ENCODE measurements at regions not wholly inside any gene's neighbourhood (a gene's known extent, or its start where the extent isn't known, plus 50 kb on each side); places are given as distances from the start of the nearest gene placed in this dataset.

- TF ChIP-seq POLR2AphosphoS5 (IDR thresholded peaks at IDR 0.05): no peak
- no peak for TF ChIP-seq POLR2A (IDR thresholded peaks at IDR 0.05)
- no peak for TF ChIP-seq CTCF (IDR thresholded peaks at IDR 0.05 in 8 of 11, conservative IDR thresholded peaks at IDR 0.05 in 3 of 11)
- intact Hi-C loops (cut with DNase I; ENCODE audit: low total_unique reads): no loop called here
Measured at GRCh38 chr5:110844251-110844650, 105.4 kb downstream of the SLC25A46 start.

GRCh38 chr5:110846398-110847001, 107.7 kb downstream of the SLC25A46 start:
- WGBS, 5 donors: 79 to 89% (median 86%) methylated on average over 4 of the region's 4 CpGs
- no peak for TF ChIP-seq POLR2A (IDR thresholded peaks at IDR 0.05)

More at GRCh38 chr5:110844251-110844650, 105.4 kb downstream of the SLC25A46 start:
- no peaks in the 10 kb centered on the region for H3K36me3 ChIP-seq
- no peaks in the 10 kb centered on the region for H3K27me3 ChIP-seq (replicated peaks in 1 of 7)
- H3K9me3 ChIP-seq: peaks cover 0 to 13% (median 8%) of the 10 kb centered on the region in 8 donors
- H3K4me3 ChIP-seq: no peak overlapping the region
- H3K27ac ChIP-seq: no peak overlapping the region
- no peaks in the 10 kb centered on the region for H3K4me1 ChIP-seq
- no peak for DNase-seq

GRCh38 chr5:110851357-110851756, 112.5 kb downstream of the SLC25A46 start:
- intact Hi-C loops (cut with DNase I; ENCODE audit: low total_unique reads): no loop called here
- WGBS, 5 donors: 60 to 75% (median 71%) methylated on average over 1 of the region's 1 CpG
- TF ChIP-seq POLR2AphosphoS5 (IDR thresholded peaks at IDR 0.05): no peak
- no peak for TF ChIP-seq CTCF (IDR thresholded peaks at IDR 0.05 in 8 of 11, conservative IDR thresholded peaks at IDR 0.05 in 3 of 11)
- no peak for TF ChIP-seq POLR2A (IDR thresholded peaks at IDR 0.05)

More at GRCh38 chr5:110846398-110847001, 107.7 kb downstream of the SLC25A46 start:
- DNase-seq: no peak
- no peaks in the 10 kb centered on the region for H3K36me3 ChIP-seq
- peaks cover 0 to 17% (median 10%) of the 10 kb centered on the region in 8 donors for H3K9me3 ChIP-seq
- no peaks in the 10 kb centered on the region for H3K27me3 ChIP-seq (replicated peaks in 1 of 7)
- H3K4me3 ChIP-seq: no peak overlapping the region
- no peak overlapping the region for H3K27ac ChIP-seq
- no peaks in the 10 kb centered on the region for H3K4me1 ChIP-seq
- intact Hi-C loops (cut with DNase I; ENCODE audit: low total_unique reads): no loop called here

GRCh38 chr5:110852053-110852452, 113.2 kb downstream of the SLC25A46 start:
- no peaks in the 10 kb centered on the region for H3K36me3 ChIP-seq
- intact Hi-C loops (cut with DNase I; ENCODE audit: low total_unique reads): no loop called here
- H3K9me3 ChIP-seq: peaks cover 0 to 17% (median 10%) of the 10 kb centered on the region in 8 donors
- no peak overlapping the region for H3K27ac ChIP-seq
- TF ChIP-seq CTCF (IDR thresholded peaks at IDR 0.05 in 8 of 11, conservative IDR thresholded peaks at IDR 0.05 in 3 of 11) (no peak), POLR2AphosphoS5 (IDR thresholded peaks at IDR 0.05) (no peak), POLR2A (IDR thresholded peaks at IDR 0.05) (no peak)
- no peak for DNase-seq
- H3K4me3 ChIP-seq: no peak overlapping the region
- no peaks in the 10 kb centered on the region for H3K27me3 ChIP-seq (replicated peaks in 1 of 7)
- no peaks in the 10 kb centered on the region for H3K4me1 ChIP-seq

More at GRCh38 chr5:110851357-110851756, 112.5 kb downstream of the SLC25A46 start:
- Histone ChIP-seq H3K9me3 (peaks cover 0 to 17% (median 10%) of the 10 kb centered on the region in 8 donors), H3K36me3 (no peaks in the 10 kb centered on the region), H3K27ac (no peak overlapping the region), H3K4me3 (no peak overlapping the region), H3K27me3 (replicated peaks in 1 of 7) (no peaks in the 10 kb centered on the region), H3K4me1 (no peaks in the 10 kb centered on the region)
- DNase-seq: no peak
